ENCODE measurements at regions not wholly inside any gene's neighbourhood (a gene's known extent, or its start where the extent isn't known, plus 50 kb on each side); places are given as distances from the start of the nearest gene placed in this dataset.

GRCh38 chr18:1475867-1476266, 571.2 kb downstream of the ADCYAP1 start:
- H3K36me3 ChIP-seq (ENCODE audit: insufficient read depth, low read length): no peaks in the 10 kb centered on the region
- H3K4me3 ChIP-seq: no peak overlapping the region
- no peak for DNase-seq (ENCODE audit: low read depth, low spot score)
- TF ChIP-seq FOXP2 (optimal IDR thresholded peaks at IDR 0.05; ENCODE audit: control extremely low read depth, extremely low read length, insufficient read depth) (no peak), POLR2AphosphoS5 (IDR thresholded peaks at IDR 0.05; ENCODE audit: borderline replicate concordance, low read depth, low read length) (no peak), EZH2 (IDR thresholded peaks at IDR 0.05) (no peak)
- H3K27ac ChIP-seq: no peak overlapping the region
- H3K9me3 ChIP-seq (ENCODE audit: low read depth, low read length): no peaks in the 10 kb centered on the region
- no peak overlapping the region for H3K9ac ChIP-seq (ENCODE audit: insufficient read length)

GRCh38 chr18:1480309-1480708, 575.6 kb downstream of the ADCYAP1 start:
- no peak for TF ChIP-seq FOXP2 (optimal IDR thresholded peaks at IDR 0.05; ENCODE audit: control extremely low read depth, extremely low read length, insufficient read depth)
- no peak for TF ChIP-seq POLR2AphosphoS5 (IDR thresholded peaks at IDR 0.05; ENCODE audit: borderline replicate concordance, low read depth, low read length)
- TF ChIP-seq EZH2 (IDR thresholded peaks at IDR 0.05): no peak
- H3K9me3 ChIP-seq (ENCODE audit: low read depth, low read length): no peaks in the 10 kb centered on the region
- no peak overlapping the region for H3K27ac ChIP-seq
- H3K4me3 ChIP-seq: no peak overlapping the region
- H3K9ac ChIP-seq (ENCODE audit: insufficient read length): no peak overlapping the region
- H3K36me3 ChIP-seq (ENCODE audit: insufficient read depth, low read length): no peaks in the 10 kb centered on the region
- no peak for DNase-seq (ENCODE audit: low read depth, low spot score)

GRCh38 chr18:1481577-1481976, 576.9 kb downstream of the ADCYAP1 start:
- H3K27ac ChIP-seq: no peak overlapping the region
- no peak overlapping the region for H3K9ac ChIP-seq (ENCODE audit: insufficient read length)
- no peak for TF ChIP-seq POLR2AphosphoS5 (IDR thresholded peaks at IDR 0.05; ENCODE audit: borderline replicate concordance, low read depth, low read length)
- TF ChIP-seq EZH2 (IDR thresholded peaks at IDR 0.05): no peak
- TF ChIP-seq FOXP2 (optimal IDR thresholded peaks at IDR 0.05; ENCODE audit: control extremely low read depth, extremely low read length, insufficient read depth): no peak
- H3K9me3 ChIP-seq (ENCODE audit: low read depth, low read length): no peaks in the 10 kb centered on the region
- no peaks in the 10 kb centered on the region for H3K36me3 ChIP-seq (ENCODE audit: insufficient read depth, low read length)
- H3K4me3 ChIP-seq: no peak overlapping the region
- DNase-seq (ENCODE audit: low read depth, low spot score): no peak

- no peak for DNase-seq (ENCODE audit: low read depth, low spot score)
- TF ChIP-seq POLR2AphosphoS5 (IDR thresholded peaks at IDR 0.05; ENCODE audit: borderline replicate concordance, low read depth, low read length) (no peak), EZH2 (IDR thresholded peaks at IDR 0.05) (no peak), FOXP2 (optimal IDR thresholded peaks at IDR 0.05; ENCODE audit: control extremely low read depth, extremely low read length, insufficient read depth) (no peak)
- no peak overlapping the region for H3K4me3 ChIP-seq
- H3K27ac ChIP-seq: no peak overlapping the region
- no peaks in the 10 kb centered on the region for H3K36me3 ChIP-seq (ENCODE audit: insufficient read depth, low read length)
- H3K9me3 ChIP-seq (ENCODE audit: low read depth, low read length): no peaks in the 10 kb centered on the region
- H3K9ac ChIP-seq (ENCODE audit: insufficient read length): no peak overlapping the region
These were observed 578.7 kb downstream of the ADCYAP1 start for GRCh38 chr18:1483385-1483784.

DNA sequence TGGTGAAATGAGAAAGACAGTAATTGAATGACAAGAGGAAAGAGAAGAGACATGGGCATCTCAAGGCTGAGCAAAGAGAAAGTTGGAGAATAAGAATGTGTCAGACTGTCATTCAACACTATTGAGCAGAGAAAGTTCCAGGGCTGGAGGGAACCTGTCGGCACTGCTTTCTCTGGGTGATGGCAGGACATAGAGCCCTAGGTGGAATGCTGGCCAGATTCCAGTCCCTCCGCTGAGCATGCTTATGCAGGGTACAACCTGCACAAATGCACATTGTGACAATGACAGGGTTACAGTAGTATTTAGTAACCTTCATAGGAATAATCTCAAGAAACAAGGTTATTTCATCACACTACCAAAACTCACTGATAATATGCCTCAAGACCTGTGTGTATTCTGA, 582.8 kb downstream of the ADCYAP1 start:
- Histone ChIP-seq H3K9me3 (ENCODE audit: low read depth, low read length) (no peaks in the 10 kb centered on the region), H3K27ac (no peak overlapping the region), H3K4me3 (no peak overlapping the region), H3K36me3 (ENCODE audit: insufficient read depth, low read length) (no peaks in the 10 kb centered on the region), H3K9ac (ENCODE audit: insufficient read length) (no peak overlapping the region)
- no peak for DNase-seq (ENCODE audit: low read depth, low spot score)
- TF ChIP-seq POLR2AphosphoS5 (IDR thresholded peaks at IDR 0.05; ENCODE audit: borderline replicate concordance, low read depth, low read length) (no peak), EZH2 (IDR thresholded peaks at IDR 0.05) (no peak), FOXP2 (optimal IDR thresholded peaks at IDR 0.05; ENCODE audit: control extremely low read depth, extremely low read length, insufficient read depth) (no peak)

DNA sequence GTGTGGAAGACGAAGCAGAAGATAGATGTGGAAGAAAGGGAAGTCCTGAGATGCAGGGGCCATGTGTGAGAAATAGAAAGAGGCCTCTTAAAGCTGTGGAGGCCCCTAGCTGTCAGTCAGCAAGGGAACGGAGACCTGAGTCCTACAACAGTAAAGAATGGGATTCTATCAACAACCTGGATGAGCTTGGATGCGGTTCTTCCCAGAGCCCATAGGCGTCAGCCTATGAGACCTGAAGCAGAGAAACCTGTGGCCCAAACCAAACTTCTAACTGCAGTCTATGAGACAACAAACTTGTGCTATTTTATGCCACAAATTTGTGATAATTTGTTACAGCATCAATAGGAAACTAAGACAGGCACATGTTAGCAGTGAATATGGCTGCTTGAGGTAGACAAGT, 583.7 kb downstream of the ADCYAP1 start:
- Histone ChIP-seq H3K9me3 (ENCODE audit: low read depth, low read length) (no peaks in the 10 kb centered on the region), H3K36me3 (ENCODE audit: insufficient read depth, low read length) (no peaks in the 10 kb centered on the region), H3K27ac (no peak overlapping the region), H3K9ac (ENCODE audit: insufficient read length) (no peak overlapping the region), H3K4me3 (no peak overlapping the region)
- TF ChIP-seq FOXP2 (optimal IDR thresholded peaks at IDR 0.05; ENCODE audit: control extremely low read depth, extremely low read length, insufficient read depth) (no peak), POLR2AphosphoS5 (IDR thresholded peaks at IDR 0.05; ENCODE audit: borderline replicate concordance, low read depth, low read length) (no peak), EZH2 (IDR thresholded peaks at IDR 0.05) (no peak)
- no peak for DNase-seq (ENCODE audit: low read depth, low spot score)

GRCh38 chr18:1488957-1489356, 584.3 kb downstream of the ADCYAP1 start:
- H3K9ac ChIP-seq (ENCODE audit: insufficient read length): no peak overlapping the region
- no peak overlapping the region for H3K4me3 ChIP-seq
- no peak overlapping the region for H3K27ac ChIP-seq
- no peaks in the 10 kb centered on the region for H3K36me3 ChIP-seq (ENCODE audit: insufficient read depth, low read length)
- TF ChIP-seq FOXP2 (optimal IDR thresholded peaks at IDR 0.05; ENCODE audit: control extremely low read depth, extremely low read length, insufficient read depth): no peak
- no peak for TF ChIP-seq EZH2 (IDR thresholded peaks at IDR 0.05)
- TF ChIP-seq POLR2AphosphoS5 (IDR thresholded peaks at IDR 0.05; ENCODE audit: borderline replicate concordance, low read depth, low read length): no peak
- no peaks in the 10 kb centered on the region for H3K9me3 ChIP-seq (ENCODE audit: low read depth, low read length)
- DNase-seq (ENCODE audit: low read depth, low spot score): no peak

GRCh38 chr18:1495387-1495786, 590.7 kb downstream of the ADCYAP1 start:
- Histone ChIP-seq H3K4me3 (no peak overlapping the region), H3K9me3 (ENCODE audit: low read depth, low read length) (no peaks in the 10 kb centered on the region), H3K9ac (ENCODE audit: insufficient read length) (no peak overlapping the region), H3K36me3 (ENCODE audit: insufficient read depth, low read length) (no peaks in the 10 kb centered on the region), H3K27ac (no peak overlapping the region)
- no peak for DNase-seq (ENCODE audit: low read depth, low spot score)
- no peak for TF ChIP-seq POLR2AphosphoS5 (IDR thresholded peaks at IDR 0.05; ENCODE audit: borderline replicate concordance, low read depth, low read length)
- TF ChIP-seq EZH2 (IDR thresholded peaks at IDR 0.05): no peak
- no peak for TF ChIP-seq FOXP2 (optimal IDR thresholded peaks at IDR 0.05; ENCODE audit: control extremely low read depth, extremely low read length, insufficient read depth)

DNA sequence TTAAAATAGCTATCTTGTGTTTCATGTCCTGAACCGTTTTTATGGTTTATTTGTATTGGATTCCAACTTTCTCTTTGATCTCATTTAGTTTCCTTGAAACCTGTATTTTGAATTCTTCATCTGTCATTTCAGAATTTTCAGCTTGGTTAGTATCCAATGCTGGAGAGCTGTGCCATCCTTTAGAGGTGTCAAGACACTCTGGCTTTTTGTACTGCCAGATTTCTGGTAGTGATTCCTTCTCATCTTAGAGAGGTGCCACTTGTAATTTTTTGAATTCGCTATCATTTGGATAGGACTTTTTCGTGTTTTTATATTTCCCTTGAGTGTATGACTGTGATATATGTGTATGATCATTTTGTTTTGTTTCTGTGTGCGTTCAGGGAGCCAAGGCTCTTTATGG, 591.4 kb downstream of the ADCYAP1 start:
- Histone ChIP-seq H3K36me3 (ENCODE audit: insufficient read depth, low read length) (no peaks in the 10 kb centered on the region), H3K9me3 (ENCODE audit: low read depth, low read length) (no peaks in the 10 kb centered on the region), H3K27ac (no peak overlapping the region), H3K4me3 (no peak overlapping the region), H3K9ac (ENCODE audit: insufficient read length) (no peak overlapping the region)
- TF ChIP-seq FOXP2 (optimal IDR thresholded peaks at IDR 0.05; ENCODE audit: control extremely low read depth, extremely low read length, insufficient read depth) (no peak), POLR2AphosphoS5 (IDR thresholded peaks at IDR 0.05; ENCODE audit: borderline replicate concordance, low read depth, low read length) (no peak), EZH2 (IDR thresholded peaks at IDR 0.05) (no peak)
- DNase-seq (ENCODE audit: low read depth, low spot score): no peak
